Stimulated activated naive B cell treated with anti-CD40 and anti-IgM and Interleukin-4, amounts not matched to agents 10 μg/mL and 1 μg/mL and 100 μg/mL, for 72 hours (primary cell): ENCODE measurements at regions not wholly inside any gene's neighbourhood (a gene's known extent, or its start where the extent isn't known, plus 50 kb on each side); places are given as distances from the start of the nearest gene placed in this dataset.
"Not testable (repeated sequence)": the region's sequence is repeated elsewhere in the genome, so short reads cannot be mapped to it uniquely, and the experiment has no call there.

Experiments
- ATAC-seq, 2 donors: fragments of 150-1000 bp; cut with Tn5 transposase; replicated peaks; 2 replicates each; pipeline ENCODE4 v1.10.0; 2021; ENCODE audit warnings: moderate library complexity in 1 of 2
- DNase-seq: peaks from one replicate; pipeline ENCODE4 v3.0.0; 2021
- H3K27ac Mint-ChIP-seq: one replicate; pipeline ENCODE4 v1.8.0; 2022; ENCODE audit warnings: mild to moderate bottlenecking, mixed read lengths
- H3K27me3 Mint-ChIP-seq, 2 donors: one replicate each; pipeline ENCODE4 v1.8.0; 2022; ENCODE audit warnings: mixed read lengths in 2 of 2
- H3K36me3 Mint-ChIP-seq, 2 donors: one replicate each; pipeline ENCODE4 v1.8.0; 2022; ENCODE audit warnings: mixed read lengths in 2 of 2, mild to moderate bottlenecking in 1 of 2
- H3K4me1 Mint-ChIP-seq, 2 donors: one replicate each; pipeline ENCODE4 v1.8.0; 2022; ENCODE audit warnings: mixed read lengths in 2 of 2, mild to moderate bottlenecking in 1 of 2
- H3K4me3 Mint-ChIP-seq, 2 donors: one replicate each; pipeline ENCODE4 v1.8.0; 2022; ENCODE audit warnings: mild to moderate bottlenecking in 2 of 2, mixed read lengths in 2 of 2, moderate library complexity in 1 of 2
- H3K9me3 Mint-ChIP-seq, 2 donors: one replicate each; pipeline ENCODE4 v1.8.0; 2022; ENCODE audit warnings: mixed read lengths in 2 of 2, mild to moderate bottlenecking in 1 of 2

- H3K4me1 Mint-ChIP-seq = peaks cover 22 to 51% of the 10 kb centered on the region in 2 donors
Observed at GRCh38 chr6:135110261-135110781, 55.7 kb upstream of the HBS1L start.

GRCh38 chr6:135109761-135110160, 55.1 kb upstream of the HBS1L start:
- Mint-ChIP-seq H3K4me1 (peaks cover 23 to 48% of the 10 kb centered on the region in 2 donors), H3K36me3 (peaks cover 5% of the 10 kb centered on the region in 2 donors), H3K27ac (no peak overlapping the region), H3K27me3 (peaks cover 6 to 9% of the 10 kb centered on the region in 2 donors), H3K4me3 (no peak overlapping the region), H3K9me3 (peaks cover 3 to 6% of the 10 kb centered on the region in 2 donors)
- ATAC-seq (no peak), DNase-seq (no peak)

More at GRCh38 chr6:135110261-135110781, 55.7 kb upstream of the HBS1L start:
- H3K27ac Mint-ChIP-seq, H3K27me3 Mint-ChIP-seq, H3K4me3 Mint-ChIP-seq, H3K36me3 Mint-ChIP-seq, H3K9me3 Mint-ChIP-seq, ATAC-seq, DNase-seq: not testable (repeated sequence)

DNA sequence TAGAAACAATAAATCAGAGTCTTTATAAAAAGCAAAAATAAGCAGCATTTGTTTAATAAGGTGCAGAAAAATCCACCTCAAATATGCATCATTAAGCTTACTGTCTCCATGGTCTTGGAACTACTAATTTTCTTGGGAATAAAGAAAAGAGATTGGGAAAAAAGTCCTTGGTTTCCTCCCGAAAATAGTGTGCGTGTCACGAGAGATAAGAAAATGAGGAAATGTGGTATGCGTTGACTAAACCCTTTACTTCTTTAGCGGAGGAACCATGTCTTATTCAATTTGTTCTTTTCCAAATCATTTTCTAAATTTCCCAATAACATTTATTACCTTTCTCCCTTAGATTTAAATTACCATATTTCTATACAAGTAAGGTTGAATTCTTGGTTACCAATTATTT, 54.1 kb upstream of the HBS1L start:
- no peak overlapping the region for H3K4me3 Mint-ChIP-seq
- no peak overlapping the region for H3K27ac Mint-ChIP-seq
- H3K4me1 Mint-ChIP-seq = peaks cover 23 to 39% of the 10 kb centered on the region in 2 donors
- H3K36me3 Mint-ChIP-seq = peaks cover 5 to 9% of the 10 kb centered on the region in 2 donors
- no peak for DNase-seq
- H3K27me3 Mint-ChIP-seq = peaks cover 6 to 9% of the 10 kb centered on the region in 2 donors
- peaks cover 3 to 6% of the 10 kb centered on the region in 2 donors for H3K9me3 Mint-ChIP-seq
- ATAC-seq = no peak

DNA sequence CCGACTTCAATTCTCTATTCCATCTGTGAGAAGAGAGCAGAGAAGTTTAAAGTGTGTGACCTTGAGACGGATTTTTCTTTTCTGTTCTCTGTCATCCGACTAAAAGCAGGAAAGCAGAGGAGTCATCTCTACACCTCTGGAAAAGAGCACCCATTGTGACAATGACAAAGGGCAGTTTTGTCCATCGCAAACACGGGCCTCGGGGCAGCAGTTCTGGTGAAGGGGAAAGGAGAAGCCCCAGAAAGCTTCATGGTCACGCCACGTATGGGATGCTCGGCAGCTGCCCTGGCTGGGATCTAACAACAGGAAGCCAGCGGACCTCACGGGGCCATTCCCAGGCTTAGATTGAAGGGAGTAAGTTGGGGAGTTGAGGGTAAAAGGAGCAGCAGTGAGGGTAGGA, 52.0 kb upstream of the HBS1L start:
- Mint-ChIP-seq H3K36me3 (peaks cover 0 to 3% of the 10 kb centered on the region in 2 donors), H3K4me1 (peaks cover 14 to 32% of the 10 kb centered on the region in 2 donors), H3K9me3 (peaks cover 0 to 3% of the 10 kb centered on the region in 2 donors), H3K4me3 (no peak overlapping the region), H3K27me3 (peaks cover 0 to 4% of the 10 kb centered on the region in 2 donors), H3K27ac (no peak overlapping the region)
- ATAC-seq (no peak), DNase-seq (no peak)

GRCh38 chr6:135105710-135106109, 51.1 kb upstream of the HBS1L start:
- Mint-ChIP-seq H3K4me3 (no peak overlapping the region), H3K9me3 (peaks cover 0 to 3% of the 10 kb centered on the region in 2 donors), H3K27ac (no peak overlapping the region), H3K27me3 (peaks cover 0 to 4% of the 10 kb centered on the region in 2 donors), H3K4me1 (peaks cover 17 to 28% of the 10 kb centered on the region in 2 donors), H3K36me3 (peaks cover 0 to 3% of the 10 kb centered on the region in 2 donors)
- no peak for DNase-seq
- no peak for ATAC-seq

GRCh38 chr6:135105299-135105698, 50.7 kb upstream of the HBS1L start:
- DNase-seq (no peak), ATAC-seq (no peak)
- H3K27me3 Mint-ChIP-seq = peaks cover 2 to 4% of the 10 kb centered on the region in 2 donors
- H3K36me3 Mint-ChIP-seq = peaks cover 0 to 3% of the 10 kb centered on the region in 2 donors
- H3K9me3 Mint-ChIP-seq = peaks cover 0 to 3% of the 10 kb centered on the region in 2 donors
- H3K27ac Mint-ChIP-seq = no peak overlapping the region
- H3K4me3 Mint-ChIP-seq = no peak overlapping the region
- H3K4me1 Mint-ChIP-seq = peaks cover 17 to 28% of the 10 kb centered on the region in 2 donors
